ENCODE measurements at regions not wholly inside any gene's neighbourhood (a gene's known extent, or its start where the extent isn't known, plus 50 kb on each side); places are given as distances from the start of the nearest gene placed in this dataset.

- H3K27ac ChIP-seq = no peak overlapping the region
- TF ChIP-seq, protein P1, sequence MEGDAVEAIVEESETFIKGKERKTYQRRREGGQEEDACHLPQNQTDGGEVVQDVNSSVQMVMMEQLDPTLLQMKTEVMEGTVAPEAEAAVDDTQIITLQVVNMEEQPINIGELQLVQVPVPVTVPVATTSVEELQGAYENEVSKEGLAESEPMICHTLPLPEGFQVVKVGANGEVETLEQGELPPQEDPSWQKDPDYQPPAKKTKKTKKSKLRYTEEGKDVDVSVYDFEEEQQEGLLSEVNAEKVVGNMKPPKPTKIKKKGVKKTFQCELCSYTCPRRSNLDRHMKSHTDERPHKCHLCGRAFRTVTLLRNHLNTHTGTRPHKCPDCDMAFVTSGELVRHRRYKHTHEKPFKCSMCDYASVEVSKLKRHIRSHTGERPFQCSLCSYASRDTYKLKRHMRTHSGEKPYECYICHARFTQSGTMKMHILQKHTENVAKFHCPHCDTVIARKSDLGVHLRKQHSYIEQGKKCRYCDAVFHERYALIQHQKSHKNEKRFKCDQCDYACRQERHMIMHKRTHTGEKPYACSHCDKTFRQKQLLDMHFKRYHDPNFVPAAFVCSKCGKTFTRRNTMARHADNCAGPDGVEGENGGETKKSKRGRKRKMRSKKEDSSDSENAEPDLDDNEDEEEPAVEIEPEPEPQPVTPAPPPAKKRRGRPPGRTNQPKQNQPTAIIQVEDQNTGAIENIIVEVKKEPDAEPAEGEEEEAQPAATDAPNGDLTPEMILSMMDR (IDR thresholded peaks at IDR 0.05) = no peak
- H3K36me3 ChIP-seq = no peaks in the 10 kb centered on the region
- H3K27me3 ChIP-seq (ENCODE audit: low read depth) = no peaks in the 10 kb centered on the region
- no peak for DNase-seq
- no peaks in the 10 kb centered on the region for H3K9me3 ChIP-seq
- no peaks in the 10 kb centered on the region for H3K4me1 ChIP-seq
- intact Hi-C loops (cut with DNase I) = no loop called here
- no peak for ATAC-seq
- no peak overlapping the region for H3K4me3 ChIP-seq
Observed at GRCh38 chr3:6622260-6622659, 238.7 kb upstream of the GRM7 start.

- intact Hi-C loops (cut with DNase I) = no loop called here
- Histone ChIP-seq H3K27ac (no peak overlapping the region), H3K4me1 (no peaks in the 10 kb centered on the region), H3K27me3 (ENCODE audit: low read depth) (no peaks in the 10 kb centered on the region), H3K36me3 (no peaks in the 10 kb centered on the region), H3K4me3 (no peak overlapping the region), H3K9me3 (no peaks in the 10 kb centered on the region)
- ATAC-seq (no peak), DNase-seq (no peak)
- TF ChIP-seq, protein P1 (IDR thresholded peaks at IDR 0.05) = no peak
Observed at GRCh38 chr3:6622712-6623111, 238.2 kb upstream of the GRM7 start.

DNA sequence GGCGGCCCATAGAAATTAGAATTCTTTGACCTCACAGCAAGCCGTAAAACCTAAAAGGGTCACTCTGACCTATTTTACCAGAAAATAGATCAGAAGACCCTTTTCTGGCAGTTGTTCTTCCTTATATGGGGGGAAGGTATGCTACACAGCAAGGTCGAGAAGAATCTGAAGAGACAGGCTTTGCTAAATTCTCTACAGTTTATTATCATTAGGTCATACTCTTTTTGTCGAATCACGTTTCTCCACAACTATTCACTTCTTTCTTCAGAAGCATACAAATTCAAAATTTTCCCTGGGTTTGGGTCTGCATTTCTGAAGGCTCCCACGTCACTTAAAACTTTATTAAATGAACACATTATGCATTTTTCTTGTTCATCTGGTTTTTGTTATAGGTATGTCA, 229.5 kb upstream of the GRM7 start:
- Histone ChIP-seq H3K4me3 (no peak overlapping the region), H3K27ac (no peak overlapping the region), H3K27me3 (ENCODE audit: low read depth) (no peaks in the 10 kb centered on the region), H3K4me1 (no peaks in the 10 kb centered on the region), H3K36me3 (no peaks in the 10 kb centered on the region), H3K9me3 (no peaks in the 10 kb centered on the region)
- DNase-seq (no peak), ATAC-seq (no peak)
- TF ChIP-seq, protein P1 (IDR thresholded peaks at IDR 0.05) = no peak
- intact Hi-C loops (cut with DNase I) = no loop called here

GRCh38 chr3:6640907-6641306, 220.0 kb upstream of the GRM7 start:
- Histone ChIP-seq H3K9me3 (peaks cover 3% of the 10 kb centered on the region), H3K4me1 (no peaks in the 10 kb centered on the region), H3K27ac (no peak overlapping the region), H3K36me3 (no peaks in the 10 kb centered on the region), H3K27me3 (ENCODE audit: low read depth) (no peaks in the 10 kb centered on the region), H3K4me3 (no peak overlapping the region)
- intact Hi-C loops (cut with DNase I) = no loop called here
- TF ChIP-seq, protein P1 (IDR thresholded peaks at IDR 0.05) = no peak
- no peak for DNase-seq
- ATAC-seq = no peak

- TF ChIP-seq, protein P1 (IDR thresholded peaks at IDR 0.05) = no peak
Observed at GRCh38 chr3:6644070-6644929, 216.6 kb upstream of the GRM7 start.

More at GRCh38 chr3:6644070-6644929, 216.6 kb upstream of the GRM7 start:
- Histone ChIP-seq H3K4me3 (no peak overlapping the region), H3K9me3 (peaks cover under 1% of the 10 kb centered on the region), H3K4me1 (no peaks in the 10 kb centered on the region), H3K36me3 (no peaks in the 10 kb centered on the region), H3K27ac (no peak overlapping the region), H3K27me3 (ENCODE audit: low read depth) (no peaks in the 10 kb centered on the region)
- intact Hi-C loops (cut with DNase I) = no loop called here
- no peak for ATAC-seq
- DNase-seq = no peak
